Endothelial cell of umbilical vein (primary cell): ENCODE measurements at regions not wholly inside any gene's neighbourhood (a gene's known extent, or its start where the extent isn't known, plus 50 kb on each side); places are given as distances from the start of the nearest gene placed in this dataset.

Experiments
- BruUV-seq: library from RNA; stranded (reverse); fragments of 400-500 nt; replicated peaks from 2 replicates; lab custom pipeline; 2021; lab: Mats Ljungman, UMichigan
- CTCF ChIA-PET: fragments of 300-600, 350-600 bp; sonication (Branson Sonifier 250); formaldehyde crosslinking; loops from one replicate; lab custom pipeline; 2021; ENCODE audit warnings: antibody characterized with exemption, inconsistent platforms; lab: Charles Lee
- POLR2A ChIA-PET: fragments of 300-600, 350-600 bp; sonication (Branson Sonifier 250); formaldehyde crosslinking; loops from one replicate; lab custom pipeline; 2021; ENCODE audit warnings: antibody characterized with exemption, inconsistent platforms; lab: Charles Lee
- DNase-seq: peaks from one replicate; pipeline ENCODE4 v3.0.0-alpha.2; 2011; ENCODE audit warnings: low read depth, low spot score
- FAIRE-seq: peaks from 2 replicates; lab custom pipeline; 2011; peaks lifted over from hg19 to GRCh38; lab: Jason Lieb, UNC
- H2AFZ ChIP-seq: 2 replicates; pipeline ENCODE4 v1.6.0; 2012; ENCODE audit warnings: low read depth, low read length, control low read depth, inconsistent platforms
- H3K27ac ChIP-seq: 2 replicates; pipeline ENCODE4 v1.5.1; 2011; ENCODE audit warnings: low read depth, mild to moderate bottlenecking, control low read depth, low read length, moderate library complexity; ENCODE audit not compliant: insufficient read depth
- H3K27me3 ChIP-seq, 2 experiments: 2 replicates each; pipeline versions ENCODE4 v1.6.0 to v1.6.1; 2011; ENCODE audit warnings: low read length in 2 of 2, mixed read lengths in 1 of 2; ENCODE audit not compliant: control insufficient read depth in 2 of 2, insufficient read depth in 2 of 2
- H3K36me3 ChIP-seq, 2 experiments: 2 replicates in 1 of 2; 3 replicates in 1 of 2; pipeline ENCODE4 v1.5.1; 2011; ENCODE audit warnings: low read length in 2 of 2, mild to moderate bottlenecking in 1 of 2, moderate library complexity in 1 of 2; ENCODE audit not compliant: control insufficient read depth in 2 of 2, insufficient read depth in 2 of 2; ENCODE audit errors: extremely low read depth in 1 of 2
- H3K4me1 ChIP-seq: 3 replicates; pipeline ENCODE4 v1.5.1; 2011; ENCODE audit warnings: mild to moderate bottlenecking, low read length; ENCODE audit not compliant: control insufficient read depth, insufficient read depth; ENCODE audit errors: extremely low read depth
- H3K4me2 ChIP-seq: 2 replicates; pipeline ENCODE4 v1.6.1; 2011; ENCODE audit warnings: low read length, control low read depth, mixed read lengths; ENCODE audit not compliant: insufficient read depth
- H3K4me3 ChIP-seq, 3 experiments: fragments of 200-600 bp in 1 of 3; sonication (generic), shearing (Covaris generic) in 1 of 3; replicated peaks in 1 of 3; 2 replicates each; pipeline ENCODE4 v1.5.1; 2011 to 2016; ENCODE audit warnings: control low read depth in 3 of 3, low read length in 3 of 3, mild to moderate bottlenecking in 2 of 3, inconsistent platforms in 1 of 3, low read depth in 1 of 3, moderate library complexity in 1 of 3; ENCODE audit not compliant: insufficient read depth in 1 of 3
- H3K79me2 ChIP-seq: 2 replicates; pipeline ENCODE4 v1.6.0; 2012; ENCODE audit warnings: low read length, inconsistent platforms; ENCODE audit not compliant: control insufficient read depth, insufficient read depth
- H3K9ac ChIP-seq: replicated peaks from 2 replicates; pipeline ENCODE3; 2011; ENCODE audit warnings: low read length, control low read depth; ENCODE audit not compliant: insufficient read depth; ENCODE audit errors: extremely low read depth
- H3K9me1 ChIP-seq: replicated peaks from 3 replicates; pipeline ENCODE4 v1.6.0; 2011; ENCODE audit warnings: mild to moderate bottlenecking, low read length; ENCODE audit not compliant: control insufficient read depth, insufficient read depth; ENCODE audit errors: extremely low read depth
- H3K9me3 ChIP-seq: replicated peaks from 2 replicates; pipeline ENCODE4 v1.5.1; 2012; ENCODE audit warnings: low read length, inconsistent platforms; ENCODE audit not compliant: control insufficient read depth, insufficient read depth
- H4K20me1 ChIP-seq: replicated peaks from 2 replicates; pipeline ENCODE3; 2011; ENCODE audit warnings: mild to moderate bottlenecking, low read length; ENCODE audit not compliant: control insufficient read depth, insufficient read depth; ENCODE audit errors: extremely low read depth
- EZH2 ChIP-seq: IDR thresholded peaks from 2 replicates; pipeline ENCODE4 v1.6.1; 2012; ENCODE audit warnings: borderline replicate concordance, low read depth, mild to moderate bottlenecking, moderate library complexity, low read length, inconsistent platforms; ENCODE audit not compliant: severe bottlenecking
- FOS ChIP-seq: IDR thresholded peaks from 2 replicates; pipeline ENCODE4 v1.6.1; 2011; ENCODE audit warnings: mild to moderate bottlenecking, low read length, moderate library complexity, borderline replicate concordance; ENCODE audit not compliant: insufficient read depth
- GATA2 ChIP-seq: IDR thresholded peaks from 2 replicates; pipeline ENCODE4 v1.7.0; 2011; ENCODE audit warnings: low read depth, mild to moderate bottlenecking, moderate library complexity, mixed read lengths, low read length; ENCODE audit not compliant: insufficient read length, insufficient read depth
- JUN ChIP-seq: IDR thresholded peaks from 2 replicates; pipeline ENCODE4 v1.6.1; 2011; ENCODE audit warnings: borderline replicate concordance, low read depth; ENCODE audit not compliant: insufficient read length, insufficient read depth
- MYC ChIP-seq: IDR thresholded peaks from one replicate; pipeline ENCODE4 v1.6.1; 2011; ENCODE audit warnings: mild to moderate bottlenecking, low read depth, low read length
- POLR2A ChIP-seq: IDR thresholded peaks from 2 replicates; pipeline ENCODE4 v1.6.1; 2012; ENCODE audit warnings: low read depth, mild to moderate bottlenecking, control low read depth, low read length
- POLR2AphosphoS5 ChIP-seq: IDR thresholded peaks from 2 replicates; pipeline ENCODE4 v1.6.1; 2012; ENCODE audit warnings: low read depth, mild to moderate bottlenecking, control low read depth, low read length, moderate library complexity; ENCODE audit not compliant: insufficient read depth
- dilution Hi-C: fragments of 300-500 bp; cut with MboI; formaldehyde crosslinking; loops from one replicate; pipeline ENCODE4 v1.15.0; 2019; ENCODE audit warnings: low sequenced_read_pairs; ENCODE audit not compliant: extremely low pct_ligation_motif_present
- intact Hi-C: fragments of 100-400 bp; cut with micrococcal nuclease; formaldehyde crosslinking; loops from one replicate; pipeline ENCODE4 v1.10.0; 2022
- TF ChIP-seq, protein P1 (sequence below): IDR thresholded peaks from 2 replicates; pipeline ENCODE4 v1.6.1; 2011; ENCODE audit not compliant: insufficient read depth, insufficient read length
- TF ChIP-seq, protein P2 (sequence below), 2 donors: IDR thresholded peaks; 1 replicate in 1 of 2; 2 replicates in 1 of 2; pipeline ENCODE4 v1.5.1; 2011; ENCODE audit warnings: low read length in 2 of 2, mild to moderate bottlenecking in 2 of 2, moderate library complexity in 2 of 2, control low read depth in 1 of 2, inconsistent platforms in 1 of 2, low read depth in 1 of 2; ENCODE audit not compliant: insufficient read depth in 1 of 2; ENCODE audit errors: extremely low read depth in 1 of 2

DNA sequence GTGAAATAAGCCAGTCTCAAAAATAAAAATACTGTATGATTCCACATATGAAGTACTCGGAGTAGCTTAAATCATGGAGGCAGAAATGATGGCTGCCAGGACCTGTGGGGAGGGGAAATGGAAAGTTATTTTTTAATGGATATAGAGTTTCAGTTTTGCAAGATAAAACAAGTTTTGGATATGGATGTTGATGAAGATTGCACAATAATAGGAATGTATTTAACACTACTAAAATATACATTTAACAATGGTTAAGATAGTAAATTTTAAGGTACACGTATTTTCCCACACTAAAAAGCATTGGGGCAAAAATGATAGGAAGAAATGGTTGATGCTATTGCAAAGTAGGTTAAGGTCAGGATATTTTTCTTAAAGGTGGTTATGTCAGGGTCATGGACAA is 1058.9 kb upstream of the MAP3K7 start:
- Histone ChIP-seq H2AFZ (no peak overlapping the region), H4K20me1 (no peaks in the 10 kb centered on the region), H3K4me3 (no peak overlapping the region), H3K9ac (no peak overlapping the region), H3K9me1 (no peaks in the 10 kb centered on the region), H3K27ac (no peak overlapping the region), H3K36me3 (no peaks in the 10 kb centered on the region), H3K9me3 (no peaks in the 10 kb centered on the region), H3K4me1 (no peaks in the 10 kb centered on the region), H3K27me3 (no peaks in the 10 kb centered on the region), H3K79me2 (no peaks in the 10 kb centered on the region), H3K4me2 (no peak overlapping the region)
- ChIA-PET CTCF (interaction anchor here (0.6 kb wide), 1 partner anchor 19 kb away, joined by 5 read pairs; no protein-coding TSS in a partner anchor), POLR2A (no interaction called here)
- dilution Hi-C loops (no loop called here), intact Hi-C loops (no loop called here)
- no peak for FAIRE-seq
- no peak for DNase-seq
- BruUV-seq, result no TSS peak
- no peak for TF ChIP-seq EZH2
- TF ChIP-seq GATA2, result no peak
- TF ChIP-seq, protein P1, sequence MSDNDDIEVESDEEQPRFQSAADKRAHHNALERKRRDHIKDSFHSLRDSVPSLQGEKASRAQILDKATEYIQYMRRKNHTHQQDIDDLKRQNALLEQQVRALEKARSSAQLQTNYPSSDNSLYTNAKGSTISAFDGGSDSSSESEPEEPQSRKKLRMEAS, result no peak
- no peak for TF ChIP-seq MYC
- no peak for TF ChIP-seq JUN
- TF ChIP-seq, protein P2, sequence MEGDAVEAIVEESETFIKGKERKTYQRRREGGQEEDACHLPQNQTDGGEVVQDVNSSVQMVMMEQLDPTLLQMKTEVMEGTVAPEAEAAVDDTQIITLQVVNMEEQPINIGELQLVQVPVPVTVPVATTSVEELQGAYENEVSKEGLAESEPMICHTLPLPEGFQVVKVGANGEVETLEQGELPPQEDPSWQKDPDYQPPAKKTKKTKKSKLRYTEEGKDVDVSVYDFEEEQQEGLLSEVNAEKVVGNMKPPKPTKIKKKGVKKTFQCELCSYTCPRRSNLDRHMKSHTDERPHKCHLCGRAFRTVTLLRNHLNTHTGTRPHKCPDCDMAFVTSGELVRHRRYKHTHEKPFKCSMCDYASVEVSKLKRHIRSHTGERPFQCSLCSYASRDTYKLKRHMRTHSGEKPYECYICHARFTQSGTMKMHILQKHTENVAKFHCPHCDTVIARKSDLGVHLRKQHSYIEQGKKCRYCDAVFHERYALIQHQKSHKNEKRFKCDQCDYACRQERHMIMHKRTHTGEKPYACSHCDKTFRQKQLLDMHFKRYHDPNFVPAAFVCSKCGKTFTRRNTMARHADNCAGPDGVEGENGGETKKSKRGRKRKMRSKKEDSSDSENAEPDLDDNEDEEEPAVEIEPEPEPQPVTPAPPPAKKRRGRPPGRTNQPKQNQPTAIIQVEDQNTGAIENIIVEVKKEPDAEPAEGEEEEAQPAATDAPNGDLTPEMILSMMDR (IDR thresholded peaks at IDR 0.05; ENCODE audit: extremely low read depth in 1 of 2, insufficient read depth in 1 of 2, low read depth in 1 of 2, low read length in 2 of 2), result no peak
- no peak for TF ChIP-seq FOS
- TF ChIP-seq POLR2AphosphoS5, result no peak
- no peak for TF ChIP-seq POLR2A
